T-helper 2 cell treated with Interferon-gamma antibody and Interleukin-4, amounts not matched to agents 5 μg/mL and 100 μg/mL, for 36 hours (primary cell): ENCODE measurements at regions not wholly inside any gene's neighbourhood (a gene's known extent, or its start where the extent isn't known, plus 50 kb on each side); places are given as distances from the start of the nearest gene placed in this dataset.

ENCODE experiments used
- DNase-seq: peaks from one replicate; pipeline ENCODE4 v3.0.0; 2021; ENCODE audit warnings: low spot score
- H3K27ac Mint-ChIP-seq: one replicate; pipeline ENCODE4 v1.8.0; 2021; ENCODE audit warnings: mild to moderate bottlenecking, mixed read lengths
- H3K27me3 Mint-ChIP-seq: one replicate; pipeline ENCODE4 v1.8.0; 2021; ENCODE audit warnings: low read depth, mixed read lengths
- H3K36me3 Mint-ChIP-seq: one replicate; pipeline ENCODE4 v1.8.0; 2021; ENCODE audit warnings: low read depth, mixed read lengths
- H3K4me1 Mint-ChIP-seq: one replicate; pipeline ENCODE4 v1.8.0; 2021; ENCODE audit warnings: low read depth, mixed read lengths
- H3K4me3 Mint-ChIP-seq: one replicate; pipeline ENCODE4 v1.8.0; 2022; ENCODE audit warnings: mild to moderate bottlenecking, moderate library complexity, mixed read lengths
- H3K9me3 Mint-ChIP-seq: one replicate; pipeline ENCODE4 v1.8.0; 2021; ENCODE audit warnings: mixed read lengths

DNA sequence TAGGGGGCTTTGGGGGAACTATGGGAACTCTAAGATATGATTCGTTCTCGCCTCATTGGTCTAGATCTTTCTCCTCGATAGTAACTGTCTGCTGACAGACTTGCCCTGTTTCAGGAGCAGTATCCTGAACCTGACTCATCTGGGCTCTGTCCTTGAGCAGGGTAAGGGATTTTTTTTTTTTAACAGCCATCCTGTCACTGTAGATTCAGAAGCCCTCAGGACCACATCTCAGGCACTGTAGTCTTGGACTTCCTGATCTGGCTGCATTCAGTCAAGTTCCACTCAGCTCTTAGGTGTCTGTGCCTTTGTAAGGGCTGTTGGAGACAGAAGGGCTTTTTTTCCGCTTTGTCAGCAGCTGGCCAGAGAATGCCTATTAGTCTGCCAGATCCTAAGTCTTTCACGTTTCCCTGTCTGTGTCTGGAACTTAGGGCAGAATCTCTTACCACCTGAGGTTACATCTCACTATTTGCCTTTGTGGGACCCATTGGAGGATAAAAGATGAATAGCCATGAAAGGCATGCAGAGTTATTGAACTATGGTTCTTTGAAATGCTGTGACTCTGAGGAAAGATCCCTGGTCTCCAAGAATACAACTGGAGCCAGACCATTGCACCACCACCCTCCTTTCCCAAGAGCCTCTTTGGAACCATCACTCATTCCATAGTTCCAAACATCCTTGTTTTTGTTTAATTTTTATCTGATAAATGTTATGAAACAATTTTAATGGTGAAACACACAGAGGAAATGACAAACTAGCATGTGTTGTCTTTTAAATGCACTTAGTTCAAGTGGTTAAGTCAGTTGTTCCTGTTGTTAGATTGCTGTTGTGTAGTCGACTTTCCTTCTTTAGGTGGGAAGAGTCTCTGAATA is 49.7 kb upstream of the MACF1 start:
- H3K27ac Mint-ChIP-seq, result no peak overlapping the region
- no peak for DNase-seq
- peaks cover 4% of the 10 kb centered on the region for H3K4me1 Mint-ChIP-seq
- no peaks in the 10 kb centered on the region for H3K9me3 Mint-ChIP-seq
- no peaks in the 10 kb centered on the region for H3K36me3 Mint-ChIP-seq
- H3K4me3 Mint-ChIP-seq, result no peak overlapping the region
- H3K27me3 Mint-ChIP-seq, result peaks cover 23% of the 10 kb centered on the region
